T-cell (primary cell): ENCODE measurements at regions not wholly inside any gene's neighbourhood (a gene's known extent, or its start where the extent isn't known, plus 50 kb on each side); places are given as distances from the start of the nearest gene placed in this dataset.

Source experiments
- ATAC-seq, 4 experiments: fragments of 200-7000 bp in 3 of 4; fragments of 150-1000 bp in 1 of 4; cut with Tn5 transposase; replicated peaks in 1 of 4; 1 replicate in 3 of 4; 2 replicates in 1 of 4; pipeline ENCODE4 v1.10.0; 2021; ENCODE audit warnings: moderate library complexity in 3 of 4, mild to moderate bottlenecking in 2 of 4, moderate number of reproducible peaks in 1 of 4
- CTCF ChIA-PET, 2 donors: fragments of 300-600 bp; sonication (Branson Sonifier 250); formaldehyde crosslinking; loops; one replicate each; lab custom pipeline; 2022; ENCODE audit warnings: antibody characterized with exemption in 2 of 2; lab: Charles Lee
- POLR2A ChIA-PET, 2 donors: fragments of 300-600 bp; sonication (Branson Sonifier 250); formaldehyde crosslinking; loops; one replicate each; lab custom pipeline; 2022; ENCODE audit warnings: antibody characterized with exemption in 2 of 2; lab: Charles Lee
- DNase-seq, 35 experiments: peaks; one replicate each; pipeline versions ENCODE4 v3.0.0 to v3.0.0-alpha.2; 2013 to 2023
- H3K27ac ChIP-seq: one replicate; pipeline ENCODE4 v1.5.1; 2013; ENCODE audit warnings: low read length
- H3K27me3 ChIP-seq, 2 experiments: replicated peaks in 1 of 2; 1 replicate in 1 of 2; 2 replicates in 1 of 2; pipeline versions ENCODE4 v1.6.1 to v1.7.0; 2013; ENCODE audit warnings: low read length in 1 of 2, mixed read lengths in 1 of 2; ENCODE audit not compliant: control insufficient read depth in 2 of 2, insufficient read depth in 2 of 2; ENCODE audit errors: extremely low read depth in 1 of 2
- H3K36me3 ChIP-seq, 2 donors: 1 replicate in 1 of 2; 2 replicates in 1 of 2; pipeline versions ENCODE4 v1.6.1 to v1.7.0; 2013; ENCODE audit warnings: low read length in 1 of 2; ENCODE audit not compliant: control insufficient read depth in 2 of 2, insufficient read depth in 1 of 2; ENCODE audit errors: extremely low read depth in 1 of 2
- H3K4me1 ChIP-seq, 2 experiments: 1 replicate in 1 of 2; 2 replicates in 1 of 2; pipeline versions ENCODE4 v1.6.1 to v1.7.0; 2013; ENCODE audit warnings: low read length in 2 of 2, mixed read lengths in 1 of 2; ENCODE audit not compliant: insufficient read depth in 2 of 2, control insufficient read depth in 1 of 2; ENCODE audit errors: extremely low read depth in 1 of 2
- H3K4me3 ChIP-seq, 2 donors: 1 replicate in 1 of 2; 2 replicates in 1 of 2; pipeline versions ENCODE4 v1.5.1 to v1.7.0; 2013; ENCODE audit warnings: mild to moderate bottlenecking in 2 of 2, low read length in 1 of 2, moderate library complexity in 1 of 2; ENCODE audit not compliant: control insufficient read depth in 1 of 2; ENCODE audit errors: extremely low read depth in 1 of 2
- H3K9me3 ChIP-seq: 2 replicates; pipeline ENCODE4 v1.7.0; 2013
- H3K27ac Mint-ChIP-seq, 2 donors: one replicate each; pipeline ENCODE4 v1.8.0; 2020 to 2021; ENCODE audit warnings: mild to moderate bottlenecking in 2 of 2, mixed read lengths in 2 of 2
- H3K27me3 Mint-ChIP-seq, 2 donors: one replicate each; pipeline ENCODE4 v1.8.0; 2021 to 2022; ENCODE audit warnings: mixed read lengths in 2 of 2
- H3K36me3 Mint-ChIP-seq: one replicate; pipeline ENCODE4 v1.8.0; 2021; ENCODE audit warnings: mixed read lengths
- H3K4me1 Mint-ChIP-seq, 3 donors: one replicate each; pipeline ENCODE4 v1.8.0; 2020 to 2022; ENCODE audit warnings: mixed read lengths in 3 of 3, mild to moderate bottlenecking in 1 of 3
- H3K4me3 Mint-ChIP-seq, 3 donors: one replicate each; pipeline ENCODE4 v1.8.0; 2020 to 2022; ENCODE audit warnings: mild to moderate bottlenecking in 3 of 3, mixed read lengths in 3 of 3, moderate library complexity in 3 of 3
- H3K9me3 Mint-ChIP-seq, 3 donors: one replicate each; pipeline ENCODE4 v1.8.0; 2020 to 2022; ENCODE audit warnings: mixed read lengths in 3 of 3
- WGBS: methylation state at CpG from one replicate; pipeline ENCODE4 v1.1.5; 2013; ENCODE audit warnings: missing lambda C conversion rate; ENCODE audit not compliant: insufficient coverage; 5-methylcytosine and 5-hydroxymethylcytosine counted together

GRCh38 chr3:144777906-144778305 is 806.3 kb downstream of the DIPK2A start:
- Mint-ChIP-seq H3K9me3 (no peaks in the 10 kb centered on the region), H3K4me1 (no peaks in the 10 kb centered on the region), H3K4me3 (no peak overlapping the region), H3K27ac (no peak overlapping the region), H3K36me3 (no peaks in the 10 kb centered on the region), H3K27me3 (no peaks in the 10 kb centered on the region)
- CTCF ChIA-PET: interaction anchor here in 1 of 2 donors (0.6 kb wide), 1 partner anchor 9 kb away, joined by 3 read pairs; no protein-coding TSS in a partner anchor
- DNase-seq (no peak), ATAC-seq (no peak)
- H3K36me3 ChIP-seq: no peaks in the 10 kb centered on the region
- H3K9me3 ChIP-seq: no peaks in the 10 kb centered on the region
- H3K27me3 ChIP-seq: no peaks in the 10 kb centered on the region
- POLR2A ChIA-PET: no interaction called here
- no peak overlapping the region for H3K27ac ChIP-seq
- no peak overlapping the region for H3K4me3 ChIP-seq
- whole genome bisulfite sequencing: no CpG with 5 or more reads among the region's 2 CpGs
- no peaks in the 10 kb centered on the region for H3K4me1 ChIP-seq

- H3K4me1 ChIP-seq: no peaks in the 10 kb centered on the region
- Mint-ChIP-seq H3K4me1 (no peaks in the 10 kb centered on the region), H3K4me3 (no peak overlapping the region), H3K9me3 (no peaks in the 10 kb centered on the region), H3K27me3 (no peaks in the 10 kb centered on the region), H3K27ac (no peak overlapping the region), H3K36me3 (no peaks in the 10 kb centered on the region)
- no peaks in the 10 kb centered on the region for H3K27me3 ChIP-seq
- DNase-seq (no peak), ATAC-seq (no peak)
- H3K36me3 ChIP-seq: no peaks in the 10 kb centered on the region
- ChIA-PET CTCF (interaction anchor here in 1 of 2 donors (0.6 kb wide), 1 partner anchor 92 kb away, joined by 3 read pairs; no protein-coding TSS in a partner anchor), POLR2A (no interaction called here)
- no peak overlapping the region for H3K27ac ChIP-seq
- WGBS: 84% methylated on average over 10 of the region's 10 CpGs
- H3K9me3 ChIP-seq: no peaks in the 10 kb centered on the region
- H3K4me3 ChIP-seq: no peak overlapping the region
Observed at GRCh38 chr3:144791034-144791433, 819.4 kb downstream of the DIPK2A start.

- WGBS: 100% methylated on average over 1 of the region's 1 CpG
- Histone ChIP-seq H3K9me3 (no peaks in the 10 kb centered on the region), H3K4me1 (no peaks in the 10 kb centered on the region), H3K27me3 (no peaks in the 10 kb centered on the region), H3K4me3 (no peak overlapping the region), H3K36me3 (no peaks in the 10 kb centered on the region), H3K27ac (no peak overlapping the region)
- CTCF ChIA-PET: no interaction called here
- no peaks in the 10 kb centered on the region for H3K27me3 Mint-ChIP-seq
- no peaks in the 10 kb centered on the region for H3K4me1 Mint-ChIP-seq
- no peaks in the 10 kb centered on the region for H3K36me3 Mint-ChIP-seq
- POLR2A ChIA-PET: no interaction called here
- H3K4me3 Mint-ChIP-seq: no peak overlapping the region
- peaks cover 0 to 9% (median 2%) of the 10 kb centered on the region in 3 donors for H3K9me3 Mint-ChIP-seq
- ATAC-seq (no peak), DNase-seq (no peak)
- H3K27ac Mint-ChIP-seq: no peak overlapping the region
Observed at GRCh38 chr3:144801890-144802289, 830.3 kb downstream of the DIPK2A start.

GRCh38 chr3:144809380-144809779 is 837.8 kb downstream of the DIPK2A start:
- Histone ChIP-seq H3K36me3 (no peaks in the 10 kb centered on the region), H3K27ac (no peak overlapping the region), H3K9me3 (no peaks in the 10 kb centered on the region), H3K27me3 (no peaks in the 10 kb centered on the region), H3K4me1 (no peaks in the 10 kb centered on the region), H3K4me3 (no peak overlapping the region)
- DNase-seq: no peak
- no CpG with 5 or more reads among the region's 1 CpG for WGBS
- Mint-ChIP-seq H3K27ac (no peak overlapping the region), H3K9me3 (peaks cover 0 to 9% (median 0%) of the 10 kb centered on the region in 3 donors), H3K36me3 (no peaks in the 10 kb centered on the region), H3K4me1 (no peaks in the 10 kb centered on the region), H3K27me3 (no peaks in the 10 kb centered on the region), H3K4me3 (no peak overlapping the region)
- ChIA-PET CTCF (no interaction called here), POLR2A (no interaction called here)
- no peak for ATAC-seq

- Histone ChIP-seq H3K9me3 (no peaks in the 10 kb centered on the region), H3K36me3 (no peaks in the 10 kb centered on the region), H3K27me3 (no peaks in the 10 kb centered on the region), H3K4me3 (no peak overlapping the region), H3K4me1 (no peaks in the 10 kb centered on the region), H3K27ac (no peak overlapping the region)
- DNase-seq (no peak), ATAC-seq (no peak)
- no peak overlapping the region for H3K27ac Mint-ChIP-seq
- no peaks in the 10 kb centered on the region for H3K27me3 Mint-ChIP-seq
- no peaks in the 10 kb centered on the region for H3K36me3 Mint-ChIP-seq
- POLR2A ChIA-PET: no interaction called here
- H3K9me3 Mint-ChIP-seq: peaks cover 0 to 10% (median 0%) of the 10 kb centered on the region in 3 donors
- no CpG with 5 or more reads among the region's 1 CpG for WGBS
- H3K4me3 Mint-ChIP-seq: no peak overlapping the region
- no peaks in the 10 kb centered on the region for H3K4me1 Mint-ChIP-seq
- CTCF ChIA-PET: no interaction called here
Observed at GRCh38 chr3:144810160-144810559, 838.5 kb downstream of the DIPK2A start.

GRCh38 chr3:144815655-144816054 is 844.0 kb downstream of the DIPK2A start:
- H3K4me1 ChIP-seq: no peaks in the 10 kb centered on the region
- no peaks in the 10 kb centered on the region for H3K9me3 ChIP-seq
- no peak overlapping the region for H3K27ac Mint-ChIP-seq
- no peaks in the 10 kb centered on the region for H3K4me1 Mint-ChIP-seq
- ChIA-PET CTCF (interaction anchor here in 1 of 2 donors (0.7 kb wide), 1 partner anchor 78 kb away, joined by 3 read pairs; no protein-coding TSS in a partner anchor), POLR2A (no interaction called here)
- H3K4me3 ChIP-seq: no peak overlapping the region
- H3K27ac ChIP-seq: no peak overlapping the region
- H3K36me3 Mint-ChIP-seq: no peaks in the 10 kb centered on the region
- H3K27me3 ChIP-seq: no peaks in the 10 kb centered on the region
- WGBS: no CpG with 5 or more reads among the region's 3 CpGs
- H3K36me3 ChIP-seq: no peaks in the 10 kb centered on the region
- ATAC-seq (no peak), DNase-seq (no peak)
- no peak overlapping the region for H3K4me3 Mint-ChIP-seq
- no peaks in the 10 kb centered on the region for H3K27me3 Mint-ChIP-seq
- H3K9me3 Mint-ChIP-seq: peaks cover 0 to 9% (median 2%) of the 10 kb centered on the region in 3 donors

- Mint-ChIP-seq H3K4me3 (no peak overlapping the region), H3K27me3 (no peaks in the 10 kb centered on the region), H3K36me3 (no peaks in the 10 kb centered on the region), H3K27ac (no peak overlapping the region), H3K4me1 (no peaks in the 10 kb centered on the region), H3K9me3 (peaks cover 0 to 9% (median 2%) of the 10 kb centered on the region in 3 donors)
- ATAC-seq: no peak
- ChIA-PET CTCF (no interaction called here), POLR2A (no interaction called here)
- WGBS: no CpG with 5 or more reads among the region's 2 CpGs
- H3K36me3 ChIP-seq: no peaks in the 10 kb centered on the region
- no peaks in the 10 kb centered on the region for H3K27me3 ChIP-seq
- H3K27ac ChIP-seq: no peak overlapping the region
- H3K4me1 ChIP-seq: no peaks in the 10 kb centered on the region
- H3K4me3 ChIP-seq: no peak overlapping the region
- no peaks in the 10 kb centered on the region for H3K9me3 ChIP-seq
- no peak for DNase-seq
Observed at GRCh38 chr3:144816323-144816722, 844.7 kb downstream of the DIPK2A start.
